HCT116 (cell line): ENCODE measurements at regions not wholly inside any gene's neighbourhood (a gene's known extent, or its start where the extent isn't known, plus 50 kb on each side); places are given as distances from the start of the nearest gene placed in this dataset.

Experiments used
- ATAC-seq: fragments of 200-7000 bp; cut with Tn5 transposase; 2 replicates; pipeline ENCODE4 v1.9.1; 2020; ENCODE audit warnings: mild to moderate bottlenecking, moderate library complexity
- BruUV-seq: library from RNA; stranded (reverse); fragments of 400-500 nt; replicated peaks from 2 replicates; lab custom pipeline; 2021; lab: Mats Ljungman, UMichigan
- CTCF ChIA-PET: fragments of 300-600 bp; sonication (Branson Sonifier 250); formaldehyde crosslinking; loops from one replicate; lab custom pipeline; 2021; ENCODE audit warnings: antibody characterized with exemption; lab: Charles Lee
- POLR2A ChIA-PET: fragments of 300-600, 350-600 bp; sonication (Branson Sonifier 250); formaldehyde crosslinking; loops from one replicate; lab custom pipeline; 2021; ENCODE audit warnings: antibody characterized with exemption; lab: Charles Lee
- RAD21 ChIA-PET, 2 experiments: fragments of 300-600 bp; sonication (Branson Sonifier 250); formaldehyde crosslinking; loops; one replicate each; lab custom pipeline; 2023; ENCODE audit warnings: low total read pairs in 2 of 2; ENCODE audit not compliant: uncharacterized antibody in 2 of 2, unreplicated experiment in 2 of 2, low non-redundant PET in 1 of 2; lab: Charles Lee
- DNase-seq: peaks from one replicate; pipeline ENCODE4 v3.0.0-alpha.2; 2010; ENCODE audit warnings: low read depth, low spot score
- H2AFZ ChIP-seq: fragments of 200-600 bp; shearing (Covaris generic), sonication (generic); 2 replicates; pipeline ENCODE4 v1.6.1; 2017; ENCODE audit warnings: low read depth, mixed run types, mixed read lengths, antibody characterized with exemption, low read length; ENCODE audit not compliant: poor library complexity, severe bottlenecking
- H3K27ac ChIP-seq: 2 replicates; pipeline ENCODE4 v1.5.1; 2012; ENCODE audit warnings: low read depth, low read length
- H3K27me3 ChIP-seq: fragments of 200-600 bp; sonication (generic); 2 replicates; pipeline ENCODE4 v1.6.1; 2016; ENCODE audit warnings: mixed run types, low read length, mixed read lengths; ENCODE audit not compliant: insufficient read depth
- H3K36me3 ChIP-seq, 2 experiments: fragments of 200-500 bp in 1 of 2; fragments of 200-600 bp in 1 of 2; sonication (Bioruptor generic) in 1 of 2; sonication (generic) in 1 of 2; 2 replicates each; pipeline versions ENCODE4 v1.5.1 to v1.6.1; 2014 to 2016; ENCODE audit warnings: low read length in 2 of 2, inconsistent platforms in 1 of 2, mixed read lengths in 1 of 2, mixed run types in 1 of 2; ENCODE audit not compliant: insufficient read depth in 2 of 2, control insufficient read depth in 1 of 2
- H3K4me1 ChIP-seq, 2 experiments: fragments of 200-600 bp in 1 of 2; sonication (generic) in 1 of 2; 2 replicates each; pipeline versions ENCODE4 v1.5.1 to v1.6.1; 2012 to 2017; ENCODE audit warnings: low read length in 2 of 2, inconsistent platforms in 1 of 2, mild to moderate bottlenecking in 1 of 2, mixed read lengths in 1 of 2, mixed run types in 1 of 2, moderate library complexity in 1 of 2; ENCODE audit not compliant: insufficient read depth in 2 of 2, control insufficient read depth in 1 of 2
- H3K4me2 ChIP-seq: fragments of 200-600 bp; sonication (generic); 2 replicates; pipeline ENCODE4 v1.6.1; 2017; ENCODE audit warnings: mixed run types, low read length, mixed read lengths
- H3K4me3 ChIP-seq, 2 experiments: fragments of 200-600 bp in 1 of 2; sonication (generic) in 1 of 2; replicated peaks in 1 of 2; 2 replicates each; pipeline ENCODE4 v1.5.1; 2011 to 2016; ENCODE audit warnings: low read length in 2 of 2, control low read depth in 1 of 2, low read depth in 1 of 2, mild to moderate bottlenecking in 1 of 2, mixed read lengths in 1 of 2, mixed run types in 1 of 2
- H3K79me2 ChIP-seq: fragments of 200-600 bp; sonication (generic); 2 replicates; pipeline ENCODE4 v1.6.1; 2017; ENCODE audit warnings: mild to moderate bottlenecking, mixed run types, low read length, moderate library complexity, mixed read lengths; ENCODE audit not compliant: insufficient read depth
- H3K9ac ChIP-seq: fragments of 200-600 bp; sonication (generic); 2 replicates; pipeline ENCODE4 v1.6.1; 2016; ENCODE audit warnings: low read length, mixed read lengths
- H3K9me2 ChIP-seq: fragments of 200-600 bp; sonication (generic), shearing (Covaris generic); 2 replicates; pipeline ENCODE4 v1.6.1; 2017; ENCODE audit warnings: mixed run types, mild to moderate bottlenecking, moderate library complexity; ENCODE audit not compliant: insufficient read depth
- H3K9me3 ChIP-seq, 2 experiments: fragments of 200-500 bp in 1 of 2; fragments of 200-600 bp in 1 of 2; sonication (Bioruptor generic) in 1 of 2; sonication (generic) in 1 of 2; 2 replicates each; pipeline ENCODE4 v1.6.1; 2014 to 2017; ENCODE audit warnings: low read length in 2 of 2, mixed read lengths in 2 of 2, inconsistent platforms in 1 of 2, low read depth in 1 of 2, mild to moderate bottlenecking in 1 of 2, mixed run types in 1 of 2, moderate library complexity in 1 of 2; ENCODE audit not compliant: control insufficient read depth in 1 of 2, insufficient read depth in 1 of 2
- H4K20me1 ChIP-seq: fragments of 200-600 bp; sonication (generic), shearing (Covaris generic); 2 replicates; pipeline ENCODE4 v1.6.1; 2017; ENCODE audit warnings: mixed run types, mild to moderate bottlenecking, moderate library complexity; ENCODE audit not compliant: insufficient read depth
- CTCF ChIP-seq, 3 experiments: fragments of 200-600 bp in 1 of 3; sonication (generic) in 1 of 3; IDR thresholded peaks in 2 of 3; conservative IDR thresholded peaks in 1 of 3; 2 replicates each; pipeline ENCODE4 v1.5.1; 2012 to 2017; ENCODE audit warnings: low read depth in 2 of 3, low read length in 2 of 3, antibody characterized with exemption in 1 of 3, borderline replicate concordance in 1 of 3, control low read depth in 1 of 3, mild to moderate bottlenecking in 1 of 3, mixed read lengths in 1 of 3, mixed run types in 1 of 3, moderate library complexity in 1 of 3; ENCODE audit not compliant: insufficient read depth in 1 of 3
- EZH2phosphoT487 ChIP-seq: fragments of 200-600 bp; IDR thresholded peaks from 2 replicates; pipeline ENCODE4 v1.6.1; 2018; ENCODE audit warnings: antibody characterized with exemption, borderline replicate concordance
- MAX ChIP-seq: IDR thresholded peaks from 2 replicates; pipeline ENCODE4 v1.6.1; 2012
- SIN3A ChIP-seq: IDR thresholded peaks from 2 replicates; pipeline ENCODE4 v1.6.1; 2012; ENCODE audit warnings: low read depth
- intact Hi-C: fragments of 100-400 bp; cut with micrococcal nuclease; formaldehyde crosslinking; loops from 2 replicates; pipeline ENCODE4 v1.10.0; 2022

GRCh38 chrX:150205011-150205410 is 158.1 kb upstream of the MAMLD1 start:
- intact Hi-C loops: loop anchor here (10.0 kb wide), 2 partner anchors 240 to 290 kb away; no protein-coding TSS in a partner anchor
- ATAC-seq: peak; percentile 63
- no peak for DNase-seq

GRCh38 chrX:150207733-150208132 is 155.4 kb upstream of the MAMLD1 start:
- Histone ChIP-seq H3K27ac (no peak overlapping the region), H3K9ac (no peak overlapping the region), H3K79me2 (no peaks in the 10 kb centered on the region), H3K4me1 (no peaks in the 10 kb centered on the region), H2AFZ (no peak overlapping the region), H3K4me2 (no peak overlapping the region), H3K27me3 (no peaks in the 10 kb centered on the region), H3K36me3 (no peaks in the 10 kb centered on the region), H4K20me1 (no peaks in the 10 kb centered on the region), H3K4me3 (no peak overlapping the region), H3K9me3 (no peaks in the 10 kb centered on the region), H3K9me2 (no peaks in the 10 kb centered on the region)
- ATAC-seq: no peak
- POLR2A ChIA-PET: no interaction called here
- TF ChIP-seq SIN3A: no peak
- TF ChIP-seq MAX: no peak
- BruUV-seq: no TSS peak
- CTCF ChIA-PET: no interaction called here
- intact Hi-C loops: loop anchor here (10.0 kb wide), 2 partner anchors 243 to 287 kb away; no protein-coding TSS in a partner anchor
- no peak for DNase-seq
- RAD21 ChIA-PET: no interaction called here

More at GRCh38 chrX:150205011-150205410, 158.1 kb upstream of the MAMLD1 start:
- H3K79me2 ChIP-seq: no peaks in the 10 kb centered on the region
- H3K9me2 ChIP-seq: no peaks in the 10 kb centered on the region
- no peaks in the 10 kb centered on the region for H4K20me1 ChIP-seq
- no peaks in the 10 kb centered on the region for H3K36me3 ChIP-seq
- no peak overlapping the region for H3K4me3 ChIP-seq
- peak in 2 of 3 experiments; percentile 19 to 35; a peak in 3 of 6 replicates for TF ChIP-seq CTCF (IDR thresholded peaks at IDR 0.05 in 2 of 3, conservative IDR thresholded peaks at IDR 0.05 in 1 of 3; ENCODE audit: borderline replicate concordance in 1 of 3, insufficient read depth in 1 of 3, low read depth in 2 of 3, low read length in 2 of 3)
- TF ChIP-seq EZH2phosphoT487: no peak
- no peak overlapping the region for H3K4me2 ChIP-seq
- no TSS peak for BruUV-seq
- CTCF ChIA-PET: interaction anchor here (0.9 to 1.6 kb wide), 2 partner anchors 13 to 59 kb away, joined by 3 read pairs; no protein-coding TSS in a partner anchor
- H3K4me1 ChIP-seq: peaks cover 7 to 16% of the 10 kb centered on the region in 2 experiments
- no peaks in the 10 kb centered on the region for H3K27me3 ChIP-seq
- no peak overlapping the region for H3K9ac ChIP-seq
- H3K9me3 ChIP-seq: no peaks in the 10 kb centered on the region
- H3K27ac ChIP-seq: no peak overlapping the region
- no peak overlapping the region for H2AFZ ChIP-seq
- POLR2A ChIA-PET: no interaction called here
- RAD21 ChIA-PET: no interaction called here
